Lung (tissue), 11 donors: ENCODE measurements at regions not wholly inside any gene's neighbourhood (a gene's known extent, or its start where the extent isn't known, plus 50 kb on each side); places are given as distances from the start of the nearest gene placed in this dataset.

ENCODE experiments used
- ATAC-seq: fragments of 200-7000 bp; cut with Tn5 transposase; one replicate; pipeline ENCODE4 v1.9.1; 2020; ENCODE audit warnings: moderate number of reproducible peaks; ENCODE audit not compliant: insufficient read depth, low FRiP score
- DNase-seq, 3 donors: peaks; one replicate each; pipeline ENCODE4 v3.0.0-alpha.2; 2013 to 2017
- H3K27ac ChIP-seq, 2 donors: one replicate each; pipeline ENCODE4 v1.5.1; 2013; ENCODE audit warnings: mild to moderate bottlenecking in 2 of 2, moderate library complexity in 2 of 2, control low read depth in 1 of 2, inconsistent platforms in 1 of 2, low read depth in 1 of 2, low read length in 1 of 2
- H3K27me3 ChIP-seq, 3 donors: one replicate each; pipeline ENCODE4 v1.5.1; 2013; ENCODE audit warnings: low read length in 2 of 3; ENCODE audit not compliant: control insufficient read depth in 3 of 3, insufficient read depth in 3 of 3
- H3K36me3 ChIP-seq, 4 donors: one replicate each; pipeline ENCODE4 v1.5.1; 2013; ENCODE audit warnings: low read length in 4 of 4, mild to moderate bottlenecking in 1 of 4, moderate library complexity in 1 of 4; ENCODE audit not compliant: control insufficient read depth in 4 of 4, insufficient read depth in 4 of 4
- H3K4me1 ChIP-seq, 5 donors: one replicate each; pipeline ENCODE4 v1.5.1; 2013; ENCODE audit warnings: low read length in 5 of 5, mild to moderate bottlenecking in 2 of 5, moderate library complexity in 1 of 5; ENCODE audit not compliant: control insufficient read depth in 5 of 5, insufficient read depth in 5 of 5
- H3K4me3 ChIP-seq: one replicate; pipeline ENCODE4 v1.5.1; 2013; ENCODE audit warnings: mild to moderate bottlenecking, control low read depth, moderate library complexity
- H3K9ac ChIP-seq, 2 donors: one replicate each; pipeline ENCODE4 v1.5.1; 2013; ENCODE audit warnings: low read length in 2 of 2, control low read depth in 1 of 2; ENCODE audit not compliant: insufficient read depth in 1 of 2
- H3K9me3 ChIP-seq, 4 donors: one replicate each; pipeline ENCODE4 v1.5.1; 2013; ENCODE audit warnings: low read length in 3 of 4, mild to moderate bottlenecking in 1 of 4, moderate library complexity in 1 of 4; ENCODE audit not compliant: control insufficient read depth in 4 of 4, insufficient read depth in 3 of 4
- WGBS, 2 donors: extraction: QIAGEN DNeasy Blood & Tissue Kit; methylation state at CpG; one replicate each; pipeline ENCODE4 v1.1.7; 2013; 5-methylcytosine and 5-hydroxymethylcytosine counted together
- TF ChIP-seq, protein P1 (sequence below): IDR thresholded peaks from 2 replicates; pipeline ENCODE4 v1.5.1; 2012; ENCODE audit warnings: mild to moderate bottlenecking; ENCODE audit errors: control extremely low read depth, extremely low read depth
- donor health status: control.
- donor health status: control.
- donor health status: Bipolar disorder and iron deficiency.
- donor health status: healthy.
- donor health status: DM: yes; HTN: yes; CAD: no.

DNA sequence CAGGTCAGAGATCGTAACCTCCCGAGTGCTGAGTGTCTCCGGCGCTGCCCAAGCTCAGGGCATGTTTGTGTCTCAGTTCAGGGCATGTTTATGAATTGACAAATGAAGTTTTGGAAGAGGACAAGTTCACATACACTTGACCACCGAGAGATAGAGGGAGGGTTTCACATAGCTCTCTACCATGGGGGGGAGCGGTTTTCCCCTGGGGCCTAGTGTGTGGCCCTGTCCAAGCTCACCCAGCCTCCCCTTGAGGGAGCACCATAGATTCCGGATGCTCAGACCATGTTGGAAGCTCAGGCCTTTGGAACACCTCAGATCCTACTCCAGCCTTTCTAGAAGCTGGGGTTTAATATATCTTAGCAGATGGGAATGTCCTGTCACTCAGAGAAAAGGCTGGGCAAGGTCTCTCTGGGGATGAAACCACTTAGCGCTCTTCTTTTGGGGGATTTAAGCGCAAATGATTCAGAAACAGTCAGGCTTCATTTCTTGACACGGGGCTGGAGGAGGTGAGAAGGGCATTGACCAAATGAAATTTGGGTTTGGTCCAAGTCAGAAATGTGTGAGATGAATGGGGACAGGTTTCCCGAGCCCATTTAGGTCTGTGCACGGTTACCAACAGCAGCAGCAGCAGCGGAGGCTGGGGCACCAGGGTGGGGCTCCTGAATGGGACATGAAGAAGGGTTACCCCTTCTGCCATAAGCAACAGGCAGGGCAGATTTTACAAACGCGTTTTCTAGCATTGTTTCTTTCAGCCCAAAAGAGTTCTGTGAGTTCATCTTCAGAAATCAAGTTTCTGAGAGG, 96.6 kb downstream of the METRNL start:
- H3K9me3 ChIP-seq: no peaks in the 10 kb centered on the region
- peaks cover 0 to 21% (median 5%) of the 10 kb centered on the region in 5 donors for H3K4me1 ChIP-seq
- ATAC-seq: no peak
- WGBS, 2 donors: 91 to 92% methylated on average over 15 of the region's 15 CpGs
- DNase-seq: no peak
- no peak overlapping the region for H3K27ac ChIP-seq
- no peak overlapping the region for H3K4me3 ChIP-seq
- no peaks in the 10 kb centered on the region for H3K36me3 ChIP-seq
- no peaks in the 10 kb centered on the region for H3K27me3 ChIP-seq
- no peak overlapping the region for H3K9ac ChIP-seq
- TF ChIP-seq, protein P1, sequence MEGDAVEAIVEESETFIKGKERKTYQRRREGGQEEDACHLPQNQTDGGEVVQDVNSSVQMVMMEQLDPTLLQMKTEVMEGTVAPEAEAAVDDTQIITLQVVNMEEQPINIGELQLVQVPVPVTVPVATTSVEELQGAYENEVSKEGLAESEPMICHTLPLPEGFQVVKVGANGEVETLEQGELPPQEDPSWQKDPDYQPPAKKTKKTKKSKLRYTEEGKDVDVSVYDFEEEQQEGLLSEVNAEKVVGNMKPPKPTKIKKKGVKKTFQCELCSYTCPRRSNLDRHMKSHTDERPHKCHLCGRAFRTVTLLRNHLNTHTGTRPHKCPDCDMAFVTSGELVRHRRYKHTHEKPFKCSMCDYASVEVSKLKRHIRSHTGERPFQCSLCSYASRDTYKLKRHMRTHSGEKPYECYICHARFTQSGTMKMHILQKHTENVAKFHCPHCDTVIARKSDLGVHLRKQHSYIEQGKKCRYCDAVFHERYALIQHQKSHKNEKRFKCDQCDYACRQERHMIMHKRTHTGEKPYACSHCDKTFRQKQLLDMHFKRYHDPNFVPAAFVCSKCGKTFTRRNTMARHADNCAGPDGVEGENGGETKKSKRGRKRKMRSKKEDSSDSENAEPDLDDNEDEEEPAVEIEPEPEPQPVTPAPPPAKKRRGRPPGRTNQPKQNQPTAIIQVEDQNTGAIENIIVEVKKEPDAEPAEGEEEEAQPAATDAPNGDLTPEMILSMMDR: no peak

DNA sequence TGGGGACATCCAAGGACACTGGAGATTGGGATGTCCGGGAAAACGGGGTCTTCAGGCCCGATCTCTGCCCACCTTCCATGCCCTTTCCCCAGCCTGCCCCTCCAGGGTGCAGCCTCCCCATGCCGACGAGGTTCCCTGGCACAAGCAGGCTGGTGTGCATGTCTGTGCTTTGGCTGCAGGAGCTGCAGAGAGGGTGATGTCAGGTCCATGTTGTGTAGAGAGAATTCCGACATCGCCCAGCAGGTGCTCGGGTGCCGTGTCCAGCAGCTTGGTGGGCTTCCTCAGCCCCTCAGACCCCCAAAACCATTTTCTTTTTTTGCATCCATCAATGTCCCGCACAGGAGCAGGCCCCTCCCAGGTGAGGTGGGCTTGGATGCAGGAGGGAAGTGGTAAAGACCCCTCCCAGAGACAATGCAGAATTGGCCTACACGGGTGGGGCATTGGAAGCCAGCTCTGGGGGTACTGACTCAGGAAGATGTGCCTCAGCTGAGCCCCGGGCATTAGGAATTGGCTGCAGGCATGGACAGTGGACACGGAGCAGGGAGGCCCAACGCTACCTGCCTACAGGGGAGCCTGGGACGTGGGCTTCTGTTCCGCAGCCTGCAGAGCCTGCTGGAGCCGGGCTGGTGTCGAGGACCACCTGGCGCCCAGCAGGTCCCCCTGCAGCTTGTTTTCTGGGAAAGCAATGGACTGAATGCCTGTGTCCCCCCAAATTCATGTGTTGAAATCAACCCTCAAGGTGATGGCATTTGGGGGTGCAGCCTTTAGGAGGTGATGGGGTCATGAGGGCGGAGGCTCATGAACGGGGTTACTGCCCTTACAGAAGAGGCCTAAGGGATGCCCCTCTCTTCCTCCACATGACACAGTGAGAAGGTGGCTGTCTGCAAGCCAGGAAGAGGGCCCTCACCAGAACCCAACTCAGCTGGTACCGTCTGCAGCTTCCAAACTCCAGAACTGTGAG, 97.5 kb downstream of the METRNL start:
- H3K27ac ChIP-seq: no peak overlapping the region
- no peak overlapping the region for H3K9ac ChIP-seq
- WGBS, 2 donors: 95% methylated on average over 22 of the region's 22 CpGs
- TF ChIP-seq, protein P1: no peak
- ATAC-seq (no peak), DNase-seq (peak in 1 of 3 donors; percentile 10)
- H3K27me3 ChIP-seq: no peaks in the 10 kb centered on the region
- H3K36me3 ChIP-seq: no peaks in the 10 kb centered on the region
- H3K4me3 ChIP-seq: no peak overlapping the region
- H3K4me1 ChIP-seq: peaks cover 0 to 21% (median 5%) of the 10 kb centered on the region in 5 donors
- no peaks in the 10 kb centered on the region for H3K9me3 ChIP-seq

DNA sequence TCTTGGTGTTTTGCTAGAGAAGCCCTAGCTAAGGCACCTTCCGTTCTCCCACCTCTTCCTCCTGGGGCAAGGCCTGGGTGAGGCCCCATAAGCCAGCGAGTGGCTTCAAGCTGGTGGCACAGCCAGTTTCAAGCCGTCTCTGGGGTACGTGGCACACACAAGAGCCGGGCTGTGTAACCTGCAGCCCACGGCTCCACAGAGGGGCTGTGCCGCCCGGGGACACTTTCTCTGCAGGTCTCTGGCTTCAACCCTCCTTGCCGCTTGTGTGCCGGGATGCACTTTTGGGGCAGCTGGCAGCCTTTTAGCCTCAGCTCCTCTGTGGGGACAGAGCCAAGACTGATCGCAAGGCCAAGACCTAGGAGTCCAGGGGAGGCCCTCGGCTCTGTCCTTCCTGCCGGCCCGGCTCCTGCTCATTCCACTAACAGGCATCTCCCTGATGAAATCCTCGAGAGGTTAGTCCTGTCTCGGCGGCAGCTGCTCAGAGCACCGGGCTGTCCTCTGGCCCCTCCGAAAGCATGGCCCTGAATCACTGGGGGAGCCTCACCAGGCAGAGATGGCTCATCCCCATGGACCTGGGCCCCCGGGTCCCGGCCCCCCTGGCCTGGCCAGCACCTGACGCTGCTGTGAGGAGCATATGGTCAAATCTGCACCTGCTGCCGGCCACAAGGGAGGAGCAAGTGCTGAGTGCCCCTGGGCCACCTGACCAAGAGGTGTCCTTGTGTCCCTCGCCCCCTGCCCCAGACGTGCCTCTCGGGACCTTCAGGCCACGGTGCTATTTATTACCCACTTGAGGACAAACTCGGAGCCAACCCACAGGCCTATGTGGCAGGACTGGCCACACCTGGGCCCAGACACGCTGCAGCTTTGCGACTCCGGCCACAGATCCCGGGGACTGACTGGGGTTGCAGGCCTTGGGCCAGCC, 98.5 kb downstream of the METRNL start:
- Histone ChIP-seq H3K27me3 (no peaks in the 10 kb centered on the region), H3K9ac (no peak overlapping the region), H3K4me3 (no peak overlapping the region), H3K27ac (no peak overlapping the region), H3K9me3 (no peaks in the 10 kb centered on the region), H3K36me3 (no peaks in the 10 kb centered on the region), H3K4me1 (peaks cover 0 to 26% (median 9%) of the 10 kb centered on the region in 5 donors)
- TF ChIP-seq, protein P1: no peak
- ATAC-seq (no peak), DNase-seq (peak in 1 of 3 donors; percentile 11)
- WGBS, 2 donors: 92 to 94% methylated on average over 32 of the region's 32 CpGs
